Uterus (tissue), 3 donors: ENCODE measurements at regions not wholly inside any gene's neighbourhood (a gene's known extent, or its start where the extent isn't known, plus 50 kb on each side); places are given as distances from the start of the nearest gene placed in this dataset.

Source experiments
- DNase-seq, 2 donors: peaks; one replicate each; pipeline ENCODE4 v3.0.0-alpha.2; 2019 to 2020
- H3K27ac ChIP-seq, 2 donors: fragments of 200-600 bp; sonication (generic); 1 replicate in 1 of 2; 2 replicates in 1 of 2; pipeline ENCODE4 v1.5.1; 2016 to 2018
- H3K27me3 ChIP-seq, 2 donors: fragments of 200-600 bp; sonication (generic); one replicate each; pipeline ENCODE4 v1.5.1; 2018 to 2019; ENCODE audit warnings: control low read depth in 1 of 2
- H3K36me3 ChIP-seq, 2 donors: fragments of 200-600 bp; sonication (generic); one replicate each; pipeline ENCODE4 v1.5.1; 2019; ENCODE audit warnings: control low read depth in 1 of 2
- H3K4me1 ChIP-seq, 2 donors: fragments of 200-600 bp; sonication (generic); one replicate each; pipeline ENCODE4 v1.5.1; 2018 to 2019; ENCODE audit warnings: control low read depth in 1 of 2
- H3K4me3 ChIP-seq, 2 donors: fragments of 200-600 bp; sonication (generic); 1 replicate in 1 of 2; 2 replicates in 1 of 2; pipeline ENCODE4 v1.5.1; 2018 to 2019; ENCODE audit warnings: mild to moderate bottlenecking in 1 of 2
- H3K9me3 ChIP-seq, 2 donors: fragments of 200-600 bp; sonication (generic); one replicate each; pipeline ENCODE4 v1.5.1; 2019; ENCODE audit warnings: control low read depth in 1 of 2
- POLR2A ChIP-seq, 2 donors: fragments of 450-650 bp; IDR thresholded peaks; one replicate each; pipeline ENCODE4 v1.6.1; 2016; ENCODE audit warnings: antibody characterized with exemption in 2 of 2, mild to moderate bottlenecking in 1 of 2, moderate library complexity in 1 of 2
- intact Hi-C: fragments of 100-400 bp; cut with DNase I; formaldehyde crosslinking; loops from one replicate; pipeline ENCODE4 v1.15.1; 2023; ENCODE audit warnings: low total_unique reads
- TF ChIP-seq, protein P1 (sequence below), 4 experiments: fragments of 200-600 bp in 2 of 4; fragments of 450-650 bp in 2 of 4; sonication (generic) in 2 of 4; IDR thresholded peaks; one replicate each; pipeline ENCODE4 v1.5.1; 2016 to 2019; ENCODE audit warnings: antibody characterized with exemption in 4 of 4, mild to moderate bottlenecking in 2 of 4, moderate library complexity in 1 of 4
- donor health status: DM: yes; HTN: yes; CAD: no.

DNA sequence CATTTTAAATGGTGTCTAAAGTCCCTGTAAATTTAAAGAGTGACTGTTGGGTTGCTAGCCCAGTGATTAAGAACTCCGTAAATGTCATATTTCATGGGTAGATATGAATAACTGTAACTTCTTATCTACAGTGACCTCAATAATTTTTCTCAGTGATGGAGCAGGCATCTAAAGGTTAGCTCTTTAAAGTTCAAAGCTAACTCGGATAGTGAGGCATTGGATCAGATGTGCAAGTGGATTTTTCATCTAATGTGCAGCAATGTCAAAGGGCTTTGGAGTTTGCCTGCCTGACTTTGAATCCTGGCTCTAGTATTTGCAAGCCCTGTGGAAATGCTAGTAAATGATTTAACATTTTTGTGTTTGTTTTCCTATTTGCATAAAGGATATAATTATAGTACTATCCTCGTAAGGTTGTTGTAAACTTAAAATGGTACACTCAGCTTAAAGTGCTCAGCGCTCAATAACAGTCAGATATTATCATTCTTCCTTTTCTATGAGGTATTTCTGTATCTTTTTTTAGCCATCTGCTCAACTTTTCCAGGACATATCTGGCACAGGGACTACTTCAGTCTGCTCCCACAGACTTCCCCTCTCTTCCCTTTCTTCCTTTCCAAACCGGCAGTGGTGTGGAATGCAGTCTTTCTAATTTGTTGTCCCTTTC is 163.7 kb upstream of the ELL2 start:
- intact Hi-C loops, result no loop called here

GRCh38 chr5:96124589-96124988 is 162.9 kb upstream of the ELL2 start:
- no peak for DNase-seq
- no peaks in the 10 kb centered on the region for H3K27me3 ChIP-seq
- no peak for TF ChIP-seq POLR2A (IDR thresholded peaks at IDR 0.05)
- TF ChIP-seq, protein P1, sequence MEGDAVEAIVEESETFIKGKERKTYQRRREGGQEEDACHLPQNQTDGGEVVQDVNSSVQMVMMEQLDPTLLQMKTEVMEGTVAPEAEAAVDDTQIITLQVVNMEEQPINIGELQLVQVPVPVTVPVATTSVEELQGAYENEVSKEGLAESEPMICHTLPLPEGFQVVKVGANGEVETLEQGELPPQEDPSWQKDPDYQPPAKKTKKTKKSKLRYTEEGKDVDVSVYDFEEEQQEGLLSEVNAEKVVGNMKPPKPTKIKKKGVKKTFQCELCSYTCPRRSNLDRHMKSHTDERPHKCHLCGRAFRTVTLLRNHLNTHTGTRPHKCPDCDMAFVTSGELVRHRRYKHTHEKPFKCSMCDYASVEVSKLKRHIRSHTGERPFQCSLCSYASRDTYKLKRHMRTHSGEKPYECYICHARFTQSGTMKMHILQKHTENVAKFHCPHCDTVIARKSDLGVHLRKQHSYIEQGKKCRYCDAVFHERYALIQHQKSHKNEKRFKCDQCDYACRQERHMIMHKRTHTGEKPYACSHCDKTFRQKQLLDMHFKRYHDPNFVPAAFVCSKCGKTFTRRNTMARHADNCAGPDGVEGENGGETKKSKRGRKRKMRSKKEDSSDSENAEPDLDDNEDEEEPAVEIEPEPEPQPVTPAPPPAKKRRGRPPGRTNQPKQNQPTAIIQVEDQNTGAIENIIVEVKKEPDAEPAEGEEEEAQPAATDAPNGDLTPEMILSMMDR (IDR thresholded peaks at IDR 0.05), result no peak
- intact Hi-C loops, result no loop called here
- H3K9me3 ChIP-seq, result no peaks in the 10 kb centered on the region
- H3K27ac ChIP-seq, result no peak overlapping the region
- no peaks in the 10 kb centered on the region for H3K36me3 ChIP-seq
- no peak overlapping the region for H3K4me3 ChIP-seq
- H3K4me1 ChIP-seq, result no peaks in the 10 kb centered on the region

More for the DNA sequence above, 163.7 kb upstream of the ELL2 start:
- Histone ChIP-seq H3K36me3 (no peaks in the 10 kb centered on the region), H3K27me3 (no peaks in the 10 kb centered on the region), H3K9me3 (no peaks in the 10 kb centered on the region), H3K4me1 (no peaks in the 10 kb centered on the region), H3K4me3 (no peak overlapping the region), H3K27ac (no peak overlapping the region)
- TF ChIP-seq, protein P1 (IDR thresholded peaks at IDR 0.05), result no peak
- no peak for TF ChIP-seq POLR2A (IDR thresholded peaks at IDR 0.05)
- no peak for DNase-seq

DNA sequence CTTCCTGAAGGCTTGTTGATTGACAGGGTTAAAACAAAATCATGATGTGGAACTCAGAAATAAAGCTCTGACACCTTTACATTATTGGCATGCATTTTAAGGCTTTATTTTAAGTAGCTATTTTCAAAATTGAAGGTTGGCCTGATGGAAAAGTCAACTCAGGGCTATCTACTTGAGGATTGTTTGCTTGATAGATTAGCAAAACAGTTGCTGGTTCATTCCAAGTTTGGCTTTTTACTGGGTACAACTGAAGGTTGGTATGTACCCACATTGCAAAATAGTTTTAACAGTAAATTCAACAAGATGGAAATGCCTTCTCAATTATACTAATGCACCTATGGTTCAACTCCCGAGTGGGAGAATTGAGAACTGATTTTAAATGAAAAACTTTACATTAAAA is 161.8 kb upstream of the ELL2 start:
- no peaks in the 10 kb centered on the region for H3K27me3 ChIP-seq
- H3K4me1 ChIP-seq, result no peaks in the 10 kb centered on the region
- intact Hi-C loops, result no loop called here
- H3K27ac ChIP-seq, result no peak overlapping the region
- H3K36me3 ChIP-seq, result no peaks in the 10 kb centered on the region
- H3K4me3 ChIP-seq, result no peak overlapping the region
- H3K9me3 ChIP-seq, result no peaks in the 10 kb centered on the region
- TF ChIP-seq, protein P1 (IDR thresholded peaks at IDR 0.05), result no peak
- TF ChIP-seq POLR2A (IDR thresholded peaks at IDR 0.05), result no peak
- no peak for DNase-seq

DNA sequence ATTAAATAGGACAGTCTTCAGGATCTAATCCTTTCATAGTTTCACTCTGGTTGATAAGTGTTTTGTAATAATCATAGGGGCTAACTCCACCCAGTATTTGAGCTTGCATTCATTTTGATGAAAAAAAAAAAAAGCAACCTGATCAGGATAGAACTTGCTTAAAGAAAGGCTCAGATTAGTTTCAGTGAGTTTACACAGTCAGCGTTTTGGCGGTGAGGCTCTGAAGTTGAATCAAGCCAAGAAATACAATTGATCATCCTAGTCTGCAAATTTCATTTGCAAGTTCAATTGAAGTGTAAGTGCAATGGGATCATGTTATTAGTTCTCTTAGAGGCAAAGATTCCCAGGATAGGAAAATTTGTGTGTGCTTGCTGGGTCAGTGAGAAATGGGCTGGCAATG is 159.7 kb upstream of the ELL2 start:
- Histone ChIP-seq H3K36me3 (no peaks in the 10 kb centered on the region), H3K9me3 (no peaks in the 10 kb centered on the region), H3K4me3 (no peak overlapping the region), H3K4me1 (no peaks in the 10 kb centered on the region), H3K27me3 (no peaks in the 10 kb centered on the region), H3K27ac (no peak overlapping the region)
- no peak for DNase-seq
- intact Hi-C loops, result no loop called here
- TF ChIP-seq, protein P1 (IDR thresholded peaks at IDR 0.05), result no peak
- no peak for TF ChIP-seq POLR2A (IDR thresholded peaks at IDR 0.05)

DNA sequence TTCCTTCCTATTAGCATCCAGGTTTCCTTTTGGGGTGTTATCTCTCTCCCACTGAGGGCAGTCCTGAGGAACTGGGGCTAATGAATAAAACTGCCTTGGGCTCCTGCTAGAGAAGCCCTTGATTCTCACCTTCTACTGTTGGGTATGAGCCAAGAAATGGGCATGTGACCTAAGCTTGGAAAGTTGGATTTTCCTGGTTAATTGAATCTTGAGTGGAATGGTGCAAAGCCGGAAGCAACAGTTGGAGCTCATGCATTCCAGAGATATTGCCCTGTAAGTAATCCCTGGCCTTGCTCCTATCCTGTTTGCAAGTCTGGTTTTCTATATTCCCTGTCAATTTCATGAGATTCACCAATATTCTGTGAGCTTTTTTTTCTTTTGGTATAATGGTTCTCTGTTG is 158.5 kb upstream of the ELL2 start:
- H3K4me1 ChIP-seq, result no peaks in the 10 kb centered on the region
- TF ChIP-seq, protein P1 (IDR thresholded peaks at IDR 0.05), result no peak
- no peak for TF ChIP-seq POLR2A (IDR thresholded peaks at IDR 0.05)
- no peaks in the 10 kb centered on the region for H3K36me3 ChIP-seq
- DNase-seq, result no peak
- no peaks in the 10 kb centered on the region for H3K9me3 ChIP-seq
- intact Hi-C loops, result no loop called here
- no peak overlapping the region for H3K27ac ChIP-seq
- H3K4me3 ChIP-seq, result no peak overlapping the region
- H3K27me3 ChIP-seq, result no peaks in the 10 kb centered on the region
